H7 (cell line): ENCODE measurements at regions not wholly inside any gene's neighbourhood (a gene's known extent, or its start where the extent isn't known, plus 50 kb on each side); places are given as distances from the start of the nearest gene placed in this dataset.
A peak's percentile ranks its signal among the peaks of the same experiment; 100 is the strongest.
"Not testable (repeated sequence)": the region's sequence is repeated elsewhere in the genome, so short reads cannot be mapped to it uniquely, and the experiment has no call there.

ENCODE experiments used
- DNase-seq: peaks from one replicate; pipeline ENCODE4 v3.0.0; 2012
- H3K27me3 ChIP-seq: 2 replicates; pipeline ENCODE4 v1.6.0; 2011; ENCODE audit warnings: mild to moderate bottlenecking, low read length; ENCODE audit not compliant: control insufficient read depth, insufficient read depth
- H3K36me3 ChIP-seq: replicated peaks from 2 replicates; pipeline ENCODE4 v1.5.1; 2011; ENCODE audit warnings: low read length; ENCODE audit not compliant: control insufficient read depth, insufficient read depth
- H3K4me3 ChIP-seq: 2 replicates; pipeline ENCODE4 v1.5.1; 2011; ENCODE audit warnings: low read depth, mild to moderate bottlenecking, control low read depth, low read length, moderate library complexity; ENCODE audit not compliant: insufficient read depth

- not testable (repeated sequence) for H3K4me3 ChIP-seq, H3K36me3 ChIP-seq, DNase-seq, H3K27me3 ChIP-seq
Observed at GRCh38 chr5:53808392-53808791, 248.0 kb downstream of the NDUFS4 start.

- no peak for DNase-seq
- Histone ChIP-seq H3K36me3 (no peaks in the 10 kb centered on the region), H3K27me3 (no peaks in the 10 kb centered on the region), H3K4me3 (no peak overlapping the region)
Observed at GRCh38 chr5:53814819-53815218, 254.4 kb downstream of the NDUFS4 start.

- Histone ChIP-seq H3K27me3 (no peaks in the 10 kb centered on the region), H3K36me3 (no peaks in the 10 kb centered on the region), H3K4me3 (no peak overlapping the region)
- peak; percentile 18 for DNase-seq
Observed at GRCh38 chr5:53815471-53815870, 255.0 kb downstream of the NDUFS4 start.

- Histone ChIP-seq H3K27me3 (no peaks in the 10 kb centered on the region), H3K4me3 (no peak overlapping the region), H3K36me3 (no peaks in the 10 kb centered on the region)
- DNase-seq: no peak
Observed at GRCh38 chr5:53817183-53817582, 256.7 kb downstream of the NDUFS4 start.

- H3K4me3 ChIP-seq: no peak overlapping the region
- H3K36me3 ChIP-seq: no peaks in the 10 kb centered on the region
- H3K27me3 ChIP-seq: no peaks in the 10 kb centered on the region
- DNase-seq: no peak
Observed at GRCh38 chr5:53819482-53819881, 259.0 kb downstream of the NDUFS4 start.

- Histone ChIP-seq H3K27me3 (no peaks in the 10 kb centered on the region), H3K4me3 (no peak overlapping the region), H3K36me3 (no peaks in the 10 kb centered on the region)
- DNase-seq: no peak
Observed at GRCh38 chr5:53820119-53820801, 259.8 kb downstream of the NDUFS4 start.

GRCh38 chr5:53820802-53821171, 260.3 kb downstream of the NDUFS4 start:
- no peaks in the 10 kb centered on the region for H3K36me3 ChIP-seq
- no peaks in the 10 kb centered on the region for H3K27me3 ChIP-seq
- no peak for DNase-seq
- H3K4me3 ChIP-seq: no peak overlapping the region

GRCh38 chr5:53825016-53825415, 264.6 kb downstream of the NDUFS4 start:
- H3K36me3 ChIP-seq: no peaks in the 10 kb centered on the region
- no peaks in the 10 kb centered on the region for H3K27me3 ChIP-seq
- no peak overlapping the region for H3K4me3 ChIP-seq
- no peak for DNase-seq

- H3K27me3 ChIP-seq: no peaks in the 10 kb centered on the region
- no peak for DNase-seq
- no peak overlapping the region for H3K4me3 ChIP-seq
- no peaks in the 10 kb centered on the region for H3K36me3 ChIP-seq
Observed at GRCh38 chr5:53825926-53826325, 265.5 kb downstream of the NDUFS4 start.

GRCh38 chr5:53826504-53826903, 266.1 kb downstream of the NDUFS4 start:
- Histone ChIP-seq H3K4me3 (no peak overlapping the region), H3K36me3 (no peaks in the 10 kb centered on the region), H3K27me3 (no peaks in the 10 kb centered on the region)
- peak; percentile 13 for DNase-seq

- no peaks in the 10 kb centered on the region for H3K36me3 ChIP-seq
- DNase-seq: no peak
- H3K27me3 ChIP-seq: no peaks in the 10 kb centered on the region
- no peak overlapping the region for H3K4me3 ChIP-seq
Observed at GRCh38 chr5:53827211-53827651, 266.8 kb downstream of the NDUFS4 start.

- no peak for DNase-seq
- H3K4me3 ChIP-seq: no peak overlapping the region
- H3K27me3 ChIP-seq: no peaks in the 10 kb centered on the region
- H3K36me3 ChIP-seq: no peaks in the 10 kb centered on the region
Observed at GRCh38 chr5:53831496-53831895, 271.1 kb downstream of the NDUFS4 start.
